MM.1S (cell line): ENCODE measurements at regions not wholly inside any gene's neighbourhood (a gene's known extent, or its start where the extent isn't known, plus 50 kb on each side); places are given as distances from the start of the nearest gene placed in this dataset.

Source experiments
- DNase-seq: peaks from one replicate; pipeline ENCODE4 v3.0.0-alpha.2; 2015
- H2AFZ ChIP-seq: fragments of 300-600 bp; sonication (generic); 2 replicates; pipeline ENCODE4 v1.6.0; 2016; ENCODE audit warnings: antibody characterized with exemption, low read length
- H3F3A ChIP-seq: fragments of 300-600 bp; sonication (generic); 2 replicates; pipeline ENCODE4 v1.6.1; 2016; ENCODE audit warnings: mild to moderate bottlenecking, antibody characterized with exemption, low read length, moderate library complexity, mixed read lengths; ENCODE audit not compliant: insufficient read depth
- H3K27ac ChIP-seq: fragments of 300-600 bp; sonication (generic); 2 replicates; pipeline ENCODE4 v1.5.1; 2016; ENCODE audit warnings: mild to moderate bottlenecking, low read length
- H3K27me3 ChIP-seq: fragments of 300-600 bp; sonication (generic); replicated peaks from 2 replicates; pipeline ENCODE4 v1.6.0; 2016; ENCODE audit warnings: low read length; ENCODE audit not compliant: insufficient read depth
- H3K36me3 ChIP-seq: fragments of 300-600 bp; sonication (generic); replicated peaks from 2 replicates; pipeline ENCODE4 v1.6.1; 2016; ENCODE audit warnings: mild to moderate bottlenecking, low read length, mixed read lengths; ENCODE audit not compliant: insufficient read depth
- H3K4me1 ChIP-seq: fragments of 300-600 bp; sonication (generic); 2 replicates; pipeline ENCODE4 v1.6.1; 2016; ENCODE audit warnings: low read length, mixed read lengths
- H3K4me2 ChIP-seq: fragments of 300-600 bp; sonication (generic); 2 replicates; pipeline ENCODE4 v1.6.0; 2016; ENCODE audit warnings: low read depth, low read length
- H3K4me3 ChIP-seq: fragments of 300-600 bp; sonication (generic); 2 replicates; pipeline ENCODE4 v1.5.1; 2016; ENCODE audit warnings: low read length, mixed read lengths
- H3K79me2 ChIP-seq: fragments of 300-600 bp; sonication (generic); 2 replicates; pipeline ENCODE4 v1.6.1; 2016; ENCODE audit warnings: mixed run types, low read length, mixed read lengths
- H3K9ac ChIP-seq: fragments of 300-600 bp; sonication (generic); 2 replicates; pipeline ENCODE4 v1.6.1; 2016; ENCODE audit warnings: low read length, mixed read lengths
- H3K9me2 ChIP-seq: fragments of 300-600 bp; sonication (generic); replicated peaks from 2 replicates; pipeline ENCODE4 v1.6.1; 2016; ENCODE audit warnings: mild to moderate bottlenecking, low read length, mixed read lengths; ENCODE audit not compliant: insufficient read depth
- H3K9me3 ChIP-seq: fragments of 300-600 bp; sonication (generic); replicated peaks from 2 replicates; pipeline ENCODE4 v1.6.1; 2016; ENCODE audit warnings: mild to moderate bottlenecking, low read length, mixed read lengths; ENCODE audit not compliant: insufficient read depth
- H4K20me1 ChIP-seq: fragments of 300-600 bp; sonication (generic); 2 replicates; pipeline ENCODE4 v1.6.1; 2016; ENCODE audit warnings: mild to moderate bottlenecking, low read length, moderate library complexity, mixed read lengths; ENCODE audit not compliant: insufficient read depth
- CTCF ChIP-seq: fragments of 300-600 bp; sonication (generic); IDR thresholded peaks from 2 replicates; pipeline ENCODE4 v1.5.1; 2016; ENCODE audit warnings: antibody characterized with exemption, low read length, mixed read lengths
- EZH2 ChIP-seq: fragments of 300-600 bp; sonication (generic); optimal IDR thresholded peaks from 2 replicates; pipeline ENCODE3; 2017; ENCODE audit warnings: low read depth, mild to moderate bottlenecking, antibody characterized with exemption, low read length, mixed read lengths
- EZH2phosphoT487 ChIP-seq: fragments of 300-600 bp; sonication (generic); IDR thresholded peaks from 2 replicates; pipeline ENCODE4 v1.6.1; 2018; ENCODE audit warnings: antibody characterized with exemption, low read length

- no peaks in the 10 kb centered on the region for H3K4me1 ChIP-seq
- no peaks in the 10 kb centered on the region for H4K20me1 ChIP-seq
- no peaks in the 10 kb centered on the region for H3K36me3 ChIP-seq
- no peaks in the 10 kb centered on the region for H3K79me2 ChIP-seq
- no peak overlapping the region for H3K27ac ChIP-seq
- no peak overlapping the region for H3K4me3 ChIP-seq
- H3F3A ChIP-seq = no peaks in the 10 kb centered on the region
- no peak overlapping the region for H3K4me2 ChIP-seq
- H3K9me3 ChIP-seq = no peaks in the 10 kb centered on the region
- H2AFZ ChIP-seq = no peak overlapping the region
- H3K9ac ChIP-seq = no peak overlapping the region
- no peak for DNase-seq
- H3K27me3 ChIP-seq = no peaks in the 10 kb centered on the region
- no peaks in the 10 kb centered on the region for H3K9me2 ChIP-seq
- TF ChIP-seq EZH2phosphoT487 = no peak
- TF ChIP-seq CTCF = no peak
- TF ChIP-seq EZH2 = no peak
These were observed 326.0 kb upstream of the FTMT start for GRCh38 chr5:121525706-121526105.

GRCh38 chr5:121526908-121527307, 324.8 kb upstream of the FTMT start:
- Histone ChIP-seq H3K27me3 (no peaks in the 10 kb centered on the region), H3K9me3 (no peaks in the 10 kb centered on the region), H3K4me3 (no peak overlapping the region), H3K4me2 (no peak overlapping the region), H3K9me2 (no peaks in the 10 kb centered on the region), H4K20me1 (no peaks in the 10 kb centered on the region), H3K79me2 (no peaks in the 10 kb centered on the region), H3K9ac (no peak overlapping the region), H3K27ac (no peak overlapping the region), H3K36me3 (no peaks in the 10 kb centered on the region), H2AFZ (no peak overlapping the region), H3F3A (no peaks in the 10 kb centered on the region), H3K4me1 (no peaks in the 10 kb centered on the region)
- DNase-seq = no peak
- TF ChIP-seq EZH2 = no peak
- no peak for TF ChIP-seq CTCF
- TF ChIP-seq EZH2phosphoT487 = no peak

- H3F3A ChIP-seq = no peaks in the 10 kb centered on the region
- no peaks in the 10 kb centered on the region for H3K79me2 ChIP-seq
- no peak overlapping the region for H3K4me3 ChIP-seq
- H3K27ac ChIP-seq = no peak overlapping the region
- TF ChIP-seq EZH2 (no peak), CTCF (no peak), EZH2phosphoT487 (no peak)
- H3K9me2 ChIP-seq = no peaks in the 10 kb centered on the region
- no peak overlapping the region for H3K9ac ChIP-seq
- H3K9me3 ChIP-seq = no peaks in the 10 kb centered on the region
- DNase-seq = no peak
- no peaks in the 10 kb centered on the region for H3K27me3 ChIP-seq
- H3K36me3 ChIP-seq = no peaks in the 10 kb centered on the region
- H3K4me2 ChIP-seq = no peak overlapping the region
- no peak overlapping the region for H2AFZ ChIP-seq
- no peaks in the 10 kb centered on the region for H3K4me1 ChIP-seq
- H4K20me1 ChIP-seq = no peaks in the 10 kb centered on the region
These were observed 317.9 kb upstream of the FTMT start for GRCh38 chr5:121533814-121534213.

- Histone ChIP-seq H3K9ac (no peak overlapping the region), H3K27ac (no peak overlapping the region), H3K79me2 (no peaks in the 10 kb centered on the region), H4K20me1 (no peaks in the 10 kb centered on the region), H3K27me3 (no peaks in the 10 kb centered on the region), H2AFZ (no peak overlapping the region), H3K9me2 (no peaks in the 10 kb centered on the region), H3K36me3 (no peaks in the 10 kb centered on the region), H3K4me3 (no peak overlapping the region), H3K4me2 (no peak overlapping the region), H3K9me3 (no peaks in the 10 kb centered on the region), H3F3A (no peaks in the 10 kb centered on the region), H3K4me1 (no peaks in the 10 kb centered on the region)
- no peak for DNase-seq
- TF ChIP-seq EZH2 = no peak
- TF ChIP-seq CTCF = no peak
- no peak for TF ChIP-seq EZH2phosphoT487
These were observed 300.7 kb upstream of the FTMT start for GRCh38 chr5:121550989-121551388.
